Uterus (tissue), 2 donors: ENCODE measurements at regions not wholly inside any gene's neighbourhood (a gene's known extent, or its start where the extent isn't known, plus 50 kb on each side); places are given as distances from the start of the nearest gene placed in this dataset.

Experiments
- CTCF ChIP-seq, 4 experiments: fragments of 200-600 bp in 2 of 4; fragments of 450-650 bp in 2 of 4; sonication (generic) in 2 of 4; IDR thresholded peaks; one replicate each; pipeline ENCODE4 v1.5.1; 2016 to 2019; ENCODE audit warnings: antibody characterized with exemption in 4 of 4, mild to moderate bottlenecking in 2 of 4, moderate library complexity in 1 of 4
- POLR2A ChIP-seq, 2 donors: fragments of 450-650 bp; IDR thresholded peaks; one replicate each; pipeline ENCODE4 v1.6.1; 2016; ENCODE audit warnings: antibody characterized with exemption in 2 of 2, mild to moderate bottlenecking in 1 of 2, moderate library complexity in 1 of 2

DNA sequence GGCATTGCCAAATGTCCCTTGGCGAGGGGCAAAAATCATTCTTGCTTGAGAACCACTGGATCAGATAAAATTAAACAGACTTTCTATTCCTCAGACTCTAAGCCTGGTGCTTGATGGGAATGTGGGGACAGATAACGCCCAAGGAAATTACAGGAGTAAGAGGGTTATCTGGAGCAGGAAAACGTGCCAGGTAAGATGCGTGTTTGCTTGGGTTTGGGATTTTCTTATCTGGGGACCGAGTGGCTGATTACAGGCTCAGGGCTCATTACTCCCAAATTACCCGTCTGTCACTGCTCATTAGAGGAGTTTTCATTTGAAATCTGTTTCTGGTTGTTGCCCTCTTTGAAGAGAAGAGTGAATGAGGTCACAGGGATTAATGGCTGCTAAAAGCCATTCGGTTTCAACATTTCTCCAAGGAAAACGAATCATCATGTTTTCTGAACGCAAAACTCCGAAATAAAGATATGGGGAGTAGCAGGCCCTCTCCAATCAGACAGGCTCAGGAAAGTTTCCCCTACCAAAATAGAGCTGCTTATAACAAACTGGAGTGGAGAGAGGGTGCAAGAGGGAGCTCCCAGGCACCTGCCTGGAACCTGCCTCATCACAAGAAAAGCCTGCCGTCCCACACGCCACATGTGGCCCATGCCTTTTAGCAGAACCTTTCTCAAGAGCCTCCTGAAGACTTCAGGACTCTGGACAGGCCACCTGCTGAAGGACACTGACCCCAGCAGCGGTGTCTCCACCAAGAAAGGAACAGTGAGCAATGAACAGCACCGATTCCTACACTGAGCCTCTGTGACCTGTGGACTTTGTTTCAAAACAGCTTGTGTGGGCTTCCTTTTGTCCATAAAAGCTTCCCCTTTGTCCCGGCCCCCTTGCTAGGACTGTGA is 136.4 kb downstream of the ICE1 start:
- TF ChIP-seq CTCF (IDR thresholded peaks at IDR 0.05), result no peak
- no peak for TF ChIP-seq POLR2A (IDR thresholded peaks at IDR 0.05)
